Natural killer cell treated with Interleukin-12 subunit alpha and Interleukin-12 subunit beta and Interleukin-15 and Interleukin-18, amount 100 ng/mL, for 72 hours (primary cell): ENCODE measurements at regions not wholly inside any gene's neighbourhood (a gene's known extent, or its start where the extent isn't known, plus 50 kb on each side); places are given as distances from the start of the nearest gene placed in this dataset.
A peak's percentile ranks its signal among the peaks of the same experiment; 100 is the strongest.

Source experiments
- ATAC-seq, 2 donors: fragments of 150-1000 bp; cut with Tn5 transposase in 1 of 2; sonication (Bioruptor Pico), chemical (Tn5 transposase) in 1 of 2; 2 replicates each; pipeline ENCODE4 v1.10.0; 2021
- DNase-seq: peaks from one replicate; pipeline ENCODE4 v3.0.0; 2022; ENCODE audit warnings: low spot score
- H3K27ac Mint-ChIP-seq, 2 donors: 1 replicate in 1 of 2; 2 replicates in 1 of 2; pipeline ENCODE4 v1.8.0; 2022; ENCODE audit warnings: mixed read lengths in 2 of 2, mild to moderate bottlenecking in 1 of 2, moderate library complexity in 1 of 2
- H3K27me3 Mint-ChIP-seq, 2 donors: 1 replicate in 1 of 2; 2 replicates in 1 of 2; pipeline ENCODE4 v1.8.0; 2022; ENCODE audit warnings: mixed read lengths in 2 of 2
- H3K36me3 Mint-ChIP-seq: one replicate; pipeline ENCODE4 v1.8.0; 2022; ENCODE audit warnings: mixed read lengths
- H3K4me1 Mint-ChIP-seq, 2 donors: 1 replicate in 1 of 2; 2 replicates in 1 of 2; pipeline ENCODE4 v1.8.0; 2022; ENCODE audit warnings: low read depth in 2 of 2, mixed read lengths in 2 of 2, mild to moderate bottlenecking in 1 of 2
- H3K4me3 Mint-ChIP-seq: one replicate; pipeline ENCODE4 v1.8.0; 2022; ENCODE audit warnings: mixed read lengths
- H3K9me3 Mint-ChIP-seq: 2 replicates; pipeline ENCODE4 v1.8.0; 2022; ENCODE audit warnings: mixed read lengths

DNA sequence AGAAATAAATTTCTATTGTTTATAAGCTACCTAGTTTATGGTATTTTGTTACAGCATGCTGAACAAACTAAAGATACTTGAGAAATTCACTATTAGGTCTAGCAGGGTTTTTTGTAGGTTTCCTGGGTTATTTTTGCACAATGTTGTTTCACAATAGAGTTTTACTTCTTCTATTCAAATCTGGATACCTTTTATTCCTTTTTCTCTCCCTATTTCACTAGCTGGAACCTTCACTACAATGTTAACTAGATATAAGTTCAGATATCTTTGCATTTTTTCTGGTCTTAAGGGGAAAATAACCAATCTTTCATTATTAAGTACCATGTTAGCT is 237.7 kb upstream of the CITED2 start:
- no peak for ATAC-seq
- no peak for DNase-seq
- no peaks in the 10 kb centered on the region for H3K27me3 Mint-ChIP-seq
- H3K4me3 Mint-ChIP-seq = no peak overlapping the region
- H3K36me3 Mint-ChIP-seq = no peaks in the 10 kb centered on the region
- no peak overlapping the region for H3K27ac Mint-ChIP-seq
- H3K9me3 Mint-ChIP-seq = no peaks in the 10 kb centered on the region
- no peaks in the 10 kb centered on the region for H3K4me1 Mint-ChIP-seq

DNA sequence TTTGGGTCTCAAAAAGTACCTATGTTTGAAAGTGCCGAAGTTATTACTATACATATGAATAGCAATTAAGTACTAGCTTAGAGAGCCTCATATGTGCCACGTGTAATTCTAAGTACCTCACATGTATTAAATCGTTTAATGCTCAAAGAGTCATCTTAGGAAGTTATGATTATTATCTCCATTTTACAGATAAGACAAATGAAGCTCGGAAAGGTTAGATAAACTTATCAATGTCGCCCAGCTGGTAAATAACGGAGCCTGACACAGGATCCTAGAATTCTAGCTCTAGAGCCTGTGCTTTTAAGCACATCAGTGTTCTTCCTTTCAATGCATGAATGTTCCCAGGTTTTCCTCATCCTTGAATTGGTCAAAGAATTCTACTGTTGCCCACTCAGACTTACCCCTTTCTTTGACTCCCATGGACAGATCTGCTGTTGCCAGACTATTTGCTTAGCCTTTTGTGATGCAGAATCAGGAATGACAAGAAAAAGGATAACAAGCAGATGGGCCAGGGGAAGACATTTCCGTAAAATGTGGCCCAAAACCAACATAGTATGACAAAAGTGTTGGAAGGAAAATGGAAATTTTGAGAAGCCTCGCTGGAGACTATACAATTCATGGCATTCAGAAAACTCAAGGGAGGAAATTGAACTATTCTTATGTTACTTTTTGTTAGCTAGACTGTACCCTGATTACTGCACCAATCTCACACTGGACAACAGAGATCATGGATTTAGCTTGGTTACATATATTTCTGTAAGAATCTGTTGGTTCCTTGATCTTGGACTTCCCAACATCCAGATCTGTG is 237.1 kb upstream of the CITED2 start:
- H3K4me3 Mint-ChIP-seq = no peak overlapping the region
- H3K27ac Mint-ChIP-seq = no peak overlapping the region

GRCh38 chr6:139608466-139609261 is 234.2 kb upstream of the CITED2 start:
- no peak overlapping the region for H3K4me3 Mint-ChIP-seq
- H3K4me1 Mint-ChIP-seq = no peaks in the 10 kb centered on the region
- no peaks in the 10 kb centered on the region for H3K36me3 Mint-ChIP-seq
- H3K27me3 Mint-ChIP-seq = peaks cover 2 to 11% of the 10 kb centered on the region in 2 donors
- no peaks in the 10 kb centered on the region for H3K9me3 Mint-ChIP-seq
- no peak for ATAC-seq
- no peak for DNase-seq
- H3K27ac Mint-ChIP-seq = no peak overlapping the region

More for the DNA sequence above, 237.1 kb upstream of the CITED2 start:
- ATAC-seq (no peak), DNase-seq (no peak)
- Mint-ChIP-seq H3K36me3 (no peaks in the 10 kb centered on the region), H3K9me3 (no peaks in the 10 kb centered on the region), H3K4me1 (no peaks in the 10 kb centered on the region), H3K27me3 (no peaks in the 10 kb centered on the region)

GRCh38 chr6:139605350-139605749 is 230.9 kb upstream of the CITED2 start:
- H3K36me3 Mint-ChIP-seq = no peaks in the 10 kb centered on the region
- ATAC-seq (no peak), DNase-seq (no peak)
- H3K4me1 Mint-ChIP-seq = peaks cover 3 to 4% of the 10 kb centered on the region in 2 donors
- H3K4me3 Mint-ChIP-seq = no peak overlapping the region
- no peaks in the 10 kb centered on the region for H3K9me3 Mint-ChIP-seq
- no peak overlapping the region for H3K27ac Mint-ChIP-seq
- H3K27me3 Mint-ChIP-seq = peaks cover 7 to 18% of the 10 kb centered on the region in 2 donors

GRCh38 chr6:139603581-139603980 is 229.1 kb upstream of the CITED2 start:
- no peak for DNase-seq
- H3K4me3 Mint-ChIP-seq = no peak overlapping the region
- no peaks in the 10 kb centered on the region for H3K36me3 Mint-ChIP-seq
- peaks cover 3 to 4% of the 10 kb centered on the region in 2 donors for H3K4me1 Mint-ChIP-seq
- ATAC-seq = no peak
- H3K27ac Mint-ChIP-seq = no peak overlapping the region
- H3K9me3 Mint-ChIP-seq = no peaks in the 10 kb centered on the region
- H3K27me3 Mint-ChIP-seq = peaks cover 7 to 18% of the 10 kb centered on the region in 2 donors

DNA sequence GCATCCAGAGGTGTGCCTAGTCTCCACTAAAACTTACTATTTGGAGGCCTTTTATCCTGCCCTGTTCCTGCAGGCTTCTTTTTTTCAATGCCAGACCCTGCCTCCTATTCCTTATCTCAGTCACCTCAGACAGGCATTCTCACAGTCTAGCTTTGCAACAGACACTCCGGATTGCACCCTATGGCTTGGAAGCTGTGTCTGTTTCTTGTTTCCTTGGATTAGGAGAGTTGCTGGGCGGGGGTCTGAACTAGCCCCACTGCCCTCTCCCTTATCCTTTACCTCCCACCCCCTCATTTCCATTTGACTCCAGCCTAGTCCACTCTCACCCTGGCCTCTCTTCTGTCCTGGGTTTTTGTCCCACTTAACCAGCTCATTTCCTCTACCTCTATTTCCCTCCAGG is 228.1 kb upstream of the CITED2 start:
- peaks cover 3 to 4% of the 10 kb centered on the region in 2 donors for H3K4me1 Mint-ChIP-seq
- no peak overlapping the region for H3K4me3 Mint-ChIP-seq
- H3K27me3 Mint-ChIP-seq = peaks cover 7 to 18% of the 10 kb centered on the region in 2 donors
- DNase-seq = no peak
- ATAC-seq = no peak
- no peaks in the 10 kb centered on the region for H3K9me3 Mint-ChIP-seq
- H3K27ac Mint-ChIP-seq = no peak overlapping the region
- no peaks in the 10 kb centered on the region for H3K36me3 Mint-ChIP-seq

- DNase-seq (no peak), ATAC-seq (peak; percentile 76 to 86)
- H3K4me1 Mint-ChIP-seq = peaks cover 3 to 4% of the 10 kb centered on the region in 2 donors
- H3K36me3 Mint-ChIP-seq = no peaks in the 10 kb centered on the region
- no peak overlapping the region for H3K27ac Mint-ChIP-seq
- H3K27me3 Mint-ChIP-seq = peaks cover 7 to 18% of the 10 kb centered on the region in 2 donors
- H3K4me3 Mint-ChIP-seq = no peak overlapping the region
- no peaks in the 10 kb centered on the region for H3K9me3 Mint-ChIP-seq
Observed at GRCh38 chr6:139600919-139601475, 226.5 kb upstream of the CITED2 start.

DNA sequence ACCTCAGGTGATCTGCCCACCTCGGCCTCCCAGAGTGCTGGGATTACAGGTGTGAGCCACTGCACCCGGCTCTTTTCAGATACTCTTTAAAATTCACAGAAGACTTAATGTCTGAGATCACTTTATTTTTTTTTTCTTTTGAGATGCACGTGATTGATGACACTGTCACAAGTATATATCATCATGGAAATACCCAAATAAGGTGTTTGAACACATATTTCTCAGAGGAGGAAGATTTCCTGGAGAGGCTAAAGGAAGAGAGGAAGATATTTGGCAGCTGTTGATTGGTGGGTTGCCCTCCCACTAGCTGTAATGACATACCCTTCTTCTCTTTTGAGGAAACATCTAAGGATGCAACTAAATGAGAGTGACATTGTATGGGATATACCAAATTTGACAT is 225.9 kb upstream of the CITED2 start:
- Mint-ChIP-seq H3K27me3 (peaks cover 7 to 18% of the 10 kb centered on the region in 2 donors), H3K4me1 (peaks cover 3 to 4% of the 10 kb centered on the region in 2 donors), H3K27ac (no peak overlapping the region), H3K36me3 (no peaks in the 10 kb centered on the region), H3K4me3 (no peak overlapping the region), H3K9me3 (no peaks in the 10 kb centered on the region)
- ATAC-seq (no peak), DNase-seq (no peak)

DNA sequence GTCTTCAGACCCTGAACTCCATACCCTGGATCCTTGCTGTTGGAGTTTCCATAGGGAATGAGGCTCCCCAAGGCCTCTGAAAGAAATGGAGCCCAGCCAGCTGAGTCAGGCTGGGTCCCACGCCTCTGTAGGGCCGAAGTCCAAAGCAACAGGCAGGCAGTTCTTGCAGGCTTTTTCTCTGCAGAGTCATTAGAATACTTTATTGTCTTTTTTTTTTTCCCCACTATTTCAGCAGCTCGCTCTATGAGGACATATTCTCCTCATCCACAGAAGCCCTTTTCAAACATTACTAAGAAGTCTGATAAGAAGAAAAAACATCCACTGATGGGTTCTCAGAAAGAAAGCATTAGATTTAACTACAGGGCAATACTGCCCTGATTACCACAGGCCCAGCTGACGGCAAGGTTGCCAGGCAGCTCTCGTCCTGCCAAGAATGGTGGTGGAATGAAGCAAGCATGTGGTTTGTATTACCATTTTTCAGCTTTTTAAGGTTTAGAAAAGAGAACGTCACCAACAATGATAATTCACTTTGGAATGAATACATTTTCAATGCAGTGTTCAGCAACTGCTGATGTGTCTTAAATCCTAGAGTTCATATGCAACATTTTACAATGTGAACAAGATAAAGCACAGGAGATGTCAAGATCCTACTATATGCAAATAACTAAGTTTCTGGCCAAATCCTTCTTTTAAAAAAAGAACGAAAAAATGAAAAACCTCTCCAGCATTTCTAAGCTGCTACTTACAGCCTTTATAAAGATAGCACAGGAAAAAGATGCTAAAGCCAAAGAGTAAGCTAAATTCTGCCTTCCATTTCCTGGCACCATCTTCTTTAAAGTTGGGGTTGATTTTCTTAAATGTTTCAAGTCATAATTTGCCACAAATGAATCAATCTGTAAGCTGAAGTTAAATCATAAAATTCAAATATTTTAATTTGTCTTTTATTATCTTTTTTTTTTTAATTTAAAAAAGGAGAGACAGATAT is 223.6 kb upstream of the CITED2 start:
- H3K27ac Mint-ChIP-seq = no peak overlapping the region
- DNase-seq = no peak
- H3K27me3 Mint-ChIP-seq = peaks cover 0 to under 1% of the 10 kb centered on the region in 2 donors
- no peaks in the 10 kb centered on the region for H3K9me3 Mint-ChIP-seq
- H3K36me3 Mint-ChIP-seq = no peaks in the 10 kb centered on the region
- no peak overlapping the region for H3K4me3 Mint-ChIP-seq
- H3K4me1 Mint-ChIP-seq = peaks cover 3 to 4% of the 10 kb centered on the region in 2 donors
- no peak for ATAC-seq

GRCh38 chr6:139597087-139597763 is 222.8 kb upstream of the CITED2 start:
- no peak for DNase-seq
- Mint-ChIP-seq H3K27me3 (peaks cover 0 to 3% of the 10 kb centered on the region in 2 donors), H3K36me3 (no peaks in the 10 kb centered on the region), H3K4me1 (peaks cover 3 to 4% of the 10 kb centered on the region in 2 donors), H3K9me3 (no peaks in the 10 kb centered on the region), H3K4me3 (no peak overlapping the region), H3K27ac (no peak overlapping the region)
- no peak for ATAC-seq

- ATAC-seq = no peak
- H3K4me3 Mint-ChIP-seq = no peak overlapping the region
- no peak for DNase-seq
- H3K9me3 Mint-ChIP-seq = no peaks in the 10 kb centered on the region
- H3K27me3 Mint-ChIP-seq = peaks cover 0 to 4% of the 10 kb centered on the region in 2 donors
- H3K36me3 Mint-ChIP-seq = no peaks in the 10 kb centered on the region
- H3K27ac Mint-ChIP-seq = no peak overlapping the region
- H3K4me1 Mint-ChIP-seq = peaks cover 0 to 2% of the 10 kb centered on the region in 2 donors
Observed at GRCh38 chr6:139595183-139595582, 220.7 kb upstream of the CITED2 start.

DNA sequence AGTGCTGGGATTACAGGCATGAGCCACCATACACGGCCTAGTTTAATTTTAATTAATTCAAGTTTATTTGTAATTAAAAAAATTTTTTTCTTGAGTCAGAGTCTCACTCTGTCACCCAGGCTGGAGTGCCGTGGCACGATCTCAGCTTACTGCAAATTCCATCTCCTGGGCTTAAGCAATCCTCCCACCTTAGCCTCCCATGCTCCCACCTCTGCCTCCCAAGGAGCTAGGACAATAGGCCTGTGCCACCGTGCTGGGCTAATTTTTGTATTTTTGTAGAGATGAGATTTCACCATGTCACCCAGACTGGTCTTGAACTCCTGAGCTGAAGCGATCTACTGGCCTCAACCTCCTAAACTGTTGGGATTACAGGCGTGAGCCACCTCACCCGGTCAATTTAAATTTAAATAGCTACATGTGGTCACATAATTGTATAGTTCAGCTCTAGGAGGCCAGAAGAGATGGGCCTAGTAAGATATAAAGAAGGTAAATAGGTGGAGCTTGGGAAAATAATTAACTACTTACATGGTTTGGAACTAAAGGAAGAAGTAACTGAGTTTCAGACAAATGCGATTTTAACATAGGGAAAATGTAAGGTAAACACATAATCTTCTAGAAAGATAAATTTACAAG is 220.0 kb upstream of the CITED2 start:
- Mint-ChIP-seq H3K4me1 (peaks cover 0 to 2% of the 10 kb centered on the region in 2 donors), H3K9me3 (no peaks in the 10 kb centered on the region), H3K27me3 (peaks cover 0 to 4% of the 10 kb centered on the region in 2 donors), H3K27ac (no peak overlapping the region), H3K4me3 (no peak overlapping the region), H3K36me3 (no peaks in the 10 kb centered on the region)
- DNase-seq (no peak), ATAC-seq (no peak)
